H1 (cell line): ENCODE measurements at regions not wholly inside any gene's neighbourhood (a gene's known extent, or its start where the extent isn't known, plus 50 kb on each side); places are given as distances from the start of the nearest gene placed in this dataset.

Source experiments
- CTCF ChIA-PET: fragments of 300-600 bp; sonication (Branson Sonifier 250); formaldehyde crosslinking; loops from one replicate; lab custom pipeline; 2021; ENCODE audit not compliant: partially characterized antibody; lab: Charles Lee
- POLR2A ChIA-PET: fragments of 300-600 bp; sonication (Branson Sonifier 250); formaldehyde crosslinking; loops from one replicate; lab custom pipeline; 2021; ENCODE audit warnings: inconsistent platforms; ENCODE audit not compliant: partially characterized antibody; lab: Charles Lee
- DNase-seq, 2 experiments: peaks; one replicate each; pipeline versions ENCODE4 v3.0.0 to v3.0.0-alpha.2; 2010 to 2022; ENCODE audit warnings: low spot score in 2 of 2, low read depth in 1 of 2, mixed read lengths in 1 of 2
- FAIRE-seq: peaks from 2 replicates; lab custom pipeline; 2011; peaks lifted over from hg19 to GRCh38; lab: Jason Lieb, UNC
- H2AFZ ChIP-seq: 2 replicates; pipeline ENCODE4 v1.8.1; 2012; ENCODE audit warnings: low read length, inconsistent platforms
- H2AK5ac ChIP-seq: 2 replicates; pipeline ENCODE4 v1.6.1; 2013; ENCODE audit warnings: low read depth, low read length
- H2BK120ac ChIP-seq: replicated peaks from 2 replicates; pipeline ENCODE3; 2013; ENCODE audit warnings: low read depth, low read length, inconsistent platforms
- H2BK12ac ChIP-seq: 2 replicates; pipeline ENCODE4 v1.6.1; 2013; ENCODE audit warnings: low read depth, low read length
- H2BK15ac ChIP-seq: 2 replicates; pipeline ENCODE4 v1.6.1; 2013; ENCODE audit warnings: low read length
- H2BK20ac ChIP-seq: 2 replicates; pipeline ENCODE4 v1.6.1; 2013; ENCODE audit warnings: low read length
- H2BK5ac ChIP-seq: 2 replicates; pipeline ENCODE4 v1.6.1; 2013; ENCODE audit warnings: low read depth, low read length
- H3K14ac ChIP-seq: 2 replicates; pipeline ENCODE4 v1.6.1; 2013; ENCODE audit warnings: inconsistent platforms; ENCODE audit not compliant: insufficient read length
- H3K18ac ChIP-seq: 2 replicates; pipeline ENCODE4 v1.6.1; 2013; ENCODE audit warnings: low read length; ENCODE audit errors: extremely low read depth
- H3K23ac ChIP-seq: 2 replicates; pipeline ENCODE4 v1.6.1; 2013; ENCODE audit warnings: inconsistent platforms; ENCODE audit not compliant: insufficient read length
- H3K23me2 ChIP-seq: 2 replicates; pipeline ENCODE4 v1.6.1; 2013; ENCODE audit warnings: low read depth, low read length
- H3K27ac ChIP-seq: 2 replicates; pipeline ENCODE4 v1.6.1; 2011; ENCODE audit warnings: low read depth, low read length, inconsistent platforms
- H3K27me3 ChIP-seq, 4 experiments: replicated peaks in 1 of 4; 1 replicate in 1 of 4; 2 replicates in 3 of 4; pipeline versions ENCODE4 v1.6.1 to v1.8.1; 2011 to 2013; ENCODE audit warnings: low read length in 3 of 4, mild to moderate bottlenecking in 3 of 4, inconsistent platforms in 2 of 4, mixed read lengths in 2 of 4, moderate library complexity in 1 of 4; ENCODE audit not compliant: control insufficient read depth in 3 of 4, insufficient read depth in 3 of 4; ENCODE audit errors: extremely low read depth in 1 of 4
- H3K36me3 ChIP-seq, 4 experiments: 2 replicates each; pipeline versions ENCODE4 v1.6.1 to v1.8.1; 2011 to 2013; ENCODE audit warnings: mild to moderate bottlenecking in 4 of 4, low read length in 3 of 4, moderate library complexity in 2 of 4, control low read depth in 1 of 4, inconsistent platforms in 1 of 4; ENCODE audit not compliant: insufficient read depth in 4 of 4, control insufficient read depth in 2 of 4
- H3K4ac ChIP-seq: replicated peaks from 2 replicates; pipeline ENCODE3; 2013; ENCODE audit warnings: low read length, low read depth, mixed read lengths, inconsistent platforms; ENCODE audit not compliant: insufficient read length
- H3K4me1 ChIP-seq, 4 experiments: replicated peaks in 1 of 4; 1 replicate in 1 of 4; 2 replicates in 3 of 4; pipeline versions ENCODE4 v1.6.1 to v1.8.1; 2011 to 2013; ENCODE audit warnings: low read length in 3 of 4, inconsistent platforms in 2 of 4, mixed read lengths in 1 of 4; ENCODE audit not compliant: insufficient read depth in 4 of 4, control insufficient read depth in 3 of 4
- H3K4me2 ChIP-seq, 2 experiments: 2 replicates each; pipeline versions ENCODE4 v1.6.1 to v1.8.1; 2011 to 2013; ENCODE audit warnings: low read depth in 2 of 2, low read length in 2 of 2, control low read depth in 1 of 2, inconsistent platforms in 1 of 2, mild to moderate bottlenecking in 1 of 2; ENCODE audit not compliant: insufficient read depth in 1 of 2
- H3K4me3 ChIP-seq, 4 experiments: fragments of 200-600, 300-600 bp in 1 of 4; sonication (generic), shearing (Covaris generic), sonication (Bioruptor Twin) in 1 of 4; 2 replicates each; pipeline versions ENCODE4 v1.5.1 to v1.8.1; 2011 to 2016; ENCODE audit warnings: low read length in 4 of 4, low read depth in 3 of 4, control low read depth in 2 of 4, inconsistent platforms in 2 of 4, mild to moderate bottlenecking in 2 of 4, mixed read lengths in 1 of 4, moderate library complexity in 1 of 4; ENCODE audit not compliant: insufficient read depth in 2 of 4; ENCODE audit errors: extremely low read depth in 1 of 4
- H3K56ac ChIP-seq: replicated peaks from 2 replicates; pipeline ENCODE3; 2013; ENCODE audit warnings: low read depth, mild to moderate bottlenecking, mixed read lengths, low read length, inconsistent platforms; ENCODE audit not compliant: insufficient read length
- H3K79me1 ChIP-seq: 2 replicates; pipeline ENCODE4 v1.6.1; 2013; ENCODE audit warnings: low read depth, low read length, control low read depth
- H3K79me2 ChIP-seq, 2 experiments: 2 replicates each; pipeline versions ENCODE4 v1.6.1 to v1.8.1; 2012 to 2013; ENCODE audit warnings: low read length in 2 of 2, mild to moderate bottlenecking in 2 of 2, inconsistent platforms in 1 of 2; ENCODE audit not compliant: insufficient read depth in 2 of 2, control insufficient read depth in 1 of 2
- H3K9ac ChIP-seq, 4 experiments: replicated peaks in 1 of 4; 1 replicate in 1 of 4; 2 replicates in 3 of 4; pipeline versions ENCODE4 v1.6.1 to v1.8.1; 2011 to 2013; ENCODE audit warnings: low read depth in 3 of 4, low read length in 3 of 4, control low read depth in 2 of 4, mild to moderate bottlenecking in 2 of 4, moderate library complexity in 2 of 4, inconsistent platforms in 1 of 4; ENCODE audit errors: extremely low read depth in 1 of 4
- H3K9me3 ChIP-seq, 2 experiments: 2 replicates each; pipeline versions ENCODE4 v1.6.1 to v1.8.1; 2012 to 2013; ENCODE audit warnings: mild to moderate bottlenecking in 2 of 2, moderate library complexity in 2 of 2, control low read depth in 1 of 2, inconsistent platforms in 1 of 2, low read depth in 1 of 2, low read length in 1 of 2, mixed read lengths in 1 of 2; ENCODE audit not compliant: insufficient read depth in 2 of 2
- H4K20me1 ChIP-seq, 2 experiments: replicated peaks in 1 of 2; 2 replicates each; pipeline versions ENCODE3 to v1.8.1; 2011 to 2013; ENCODE audit warnings: inconsistent platforms in 2 of 2, low read length in 2 of 2, mild to moderate bottlenecking in 1 of 2; ENCODE audit not compliant: insufficient read depth in 2 of 2, control insufficient read depth in 1 of 2
- H4K5ac ChIP-seq: 2 replicates; pipeline ENCODE4 v1.6.1; 2013; ENCODE audit warnings: low read length, low read depth, mixed read lengths, inconsistent platforms; ENCODE audit not compliant: insufficient read length
- H4K8ac ChIP-seq: 2 replicates; pipeline ENCODE4 v1.8.0; 2013; ENCODE audit warnings: mild to moderate bottlenecking, moderate library complexity, low read length, inconsistent platforms; ENCODE audit not compliant: insufficient read depth; ENCODE audit errors: extremely low read depth
- H4K91ac ChIP-seq: replicated peaks from 2 replicates; pipeline ENCODE3; 2013; ENCODE audit warnings: low read length, mixed read lengths, inconsistent platforms; ENCODE audit not compliant: insufficient read length
- ATF3 ChIP-seq: IDR thresholded peaks from 2 replicates; pipeline ENCODE4 v1.6.1; 2011; ENCODE audit warnings: low read depth, mild to moderate bottlenecking, low read length; ENCODE audit not compliant: insufficient read depth
- CBX5 ChIP-seq: fragments of 300-800, 300-1000 bp; sonication (generic); IDR thresholded peaks from 2 replicates; pipeline ENCODE4 v1.7.1; 2016; ENCODE audit warnings: antibody characterized with exemption, low read length, low read depth
- CEBPB ChIP-seq: IDR thresholded peaks from 2 replicates; pipeline ENCODE4 v1.6.1; 2012; ENCODE audit warnings: low read depth, low read length
- CHD2 ChIP-seq: IDR thresholded peaks from 2 replicates; pipeline ENCODE4 v1.6.1; 2012; ENCODE audit warnings: low read length, improper control_type of control experiment
- CTBP2 ChIP-seq: IDR thresholded peaks from 2 replicates; pipeline ENCODE4 v1.7.0; 2011; ENCODE audit warnings: borderline replicate concordance, mild to moderate bottlenecking, moderate library complexity, mixed read lengths, low read length; ENCODE audit not compliant: insufficient read depth, insufficient read length
- EZH2 ChIP-seq: fragments of 200-600 bp; sonication (generic); IDR thresholded peaks from 2 replicates; pipeline ENCODE4 v1.7.1; 2012; ENCODE audit warnings: low read depth, mild to moderate bottlenecking, moderate library complexity, low read length, inconsistent platforms; ENCODE audit not compliant: severe bottlenecking
- FOSL1 ChIP-seq: IDR thresholded peaks from 2 replicates; pipeline ENCODE4 v1.6.1; 2011; ENCODE audit warnings: mild to moderate bottlenecking, low read depth, low read length, moderate library complexity; ENCODE audit not compliant: insufficient read depth
- JUN ChIP-seq: IDR thresholded peaks from 2 replicates; pipeline ENCODE4 v1.6.1; 2011; ENCODE audit warnings: low read depth, mild to moderate bottlenecking, improper control_type of control experiment, low read length
- KDM1A ChIP-seq: fragments of 200-600, 300-600 bp; sonication (generic); IDR thresholded peaks from 2 replicates; pipeline ENCODE4 v1.7.1; 2016; ENCODE audit warnings: mild to moderate bottlenecking, low read length, borderline replicate concordance
- NRF1 ChIP-seq: IDR thresholded peaks from 2 replicates; pipeline ENCODE4 v1.6.1; 2011; ENCODE audit warnings: mild to moderate bottlenecking, low read depth, low read length, improper control_type of control experiment
- RNF2 ChIP-seq: fragments of 200-900, 300-1000 bp; sonication (generic); IDR thresholded peaks from 2 replicates; pipeline ENCODE4 v1.7.1; 2016; ENCODE audit warnings: borderline replicate concordance, low read depth, mild to moderate bottlenecking, antibody characterized with exemption, low read length; ENCODE audit not compliant: poor library complexity, severe bottlenecking; ENCODE audit errors: missing control alignments
- SAP30 ChIP-seq: fragments of 300-600 bp; sonication (generic); IDR thresholded peaks from 2 replicates; pipeline ENCODE4 v1.7.1; 2012; ENCODE audit warnings: low read length, moderate library complexity, mild to moderate bottlenecking, inconsistent platforms; ENCODE audit not compliant: insufficient read depth, insufficient replicate concordance
- SIRT6 ChIP-seq: IDR thresholded peaks from one replicate; pipeline ENCODE4 v1.7.1; 2012; ENCODE audit warnings: low read length, inconsistent platforms
- SP4 ChIP-seq: IDR thresholded peaks from 2 replicates; pipeline ENCODE4 v1.6.1; 2012; ENCODE audit warnings: low read length, inconsistent platforms
- TBP ChIP-seq: IDR thresholded peaks from 2 replicates; pipeline ENCODE4 v1.6.1; 2011; ENCODE audit warnings: low read depth, low read length, improper control_type of control experiment
- WGBS, 2 experiments: shearing (Covaris generic) in 1 of 2; methylation state at CpG; one replicate each; pipeline versions ENCODE4 v1.1.6 to v1.1.7; 2013 to 2015; ENCODE audit warnings: low lambda C conversion rate in 2 of 2, mixed read lengths in 2 of 2, inconsistent platforms in 1 of 2, low coverage in 1 of 2, missing lambda C conversion rate in 1 of 2; ENCODE audit not compliant: insufficient replicate concordance in 2 of 2, insufficient coverage in 1 of 2, insufficient read length in 1 of 2; ENCODE audit errors: extremely low coverage in 1 of 2, missing lambda C conversion rate in 1 of 2; 5-methylcytosine and 5-hydroxymethylcytosine counted together

- Histone ChIP-seq H4K5ac (no peak overlapping the region), H3K9me3 (peaks cover 0 to 10% of the 10 kb centered on the region in 2 experiments; a peak in 1 of 4 replicates), H4K91ac (no peak overlapping the region), H2AK5ac (no peak overlapping the region), H3K23me2 (no peaks in the 10 kb centered on the region), H2BK120ac (no peak overlapping the region), H2BK12ac (no peak overlapping the region), H3K4me3 (no peak overlapping the region), H3K4me1 (no peaks in the 10 kb centered on the region), H3K36me3 (no peaks in the 10 kb centered on the region), H3K79me1 (no peaks in the 10 kb centered on the region), H2BK20ac (no peak overlapping the region), H3K79me2 (no peaks in the 10 kb centered on the region), H3K23ac (no peak overlapping the region), H3K27ac (no peak overlapping the region), H2BK5ac (no peak overlapping the region), H2BK15ac (no peak overlapping the region), H3K27me3 (no peaks in the 10 kb centered on the region), H3K9ac (no peak overlapping the region), H4K8ac (no peak overlapping the region), H3K4me2 (no peak overlapping the region), H3K4ac (no peak overlapping the region), H3K56ac (no peak overlapping the region), H3K14ac (no peak overlapping the region), H4K20me1 (no peaks in the 10 kb centered on the region), H3K18ac (no peak overlapping the region), H2AFZ (no peak overlapping the region)
- no peak for DNase-seq
- WGBS, 2 experiments = 89% methylated on average over 3 of the region's 3 CpGs; no CpG with 5 or more reads in 1 of the 2 experiments
- no peak for FAIRE-seq
- ChIA-PET CTCF (no interaction called here), POLR2A (no interaction called here)
- TF ChIP-seq TBP (no peak), NRF1 (no peak), EZH2 (no peak), JUN (no peak), CBX5 (no peak), CEBPB (no peak), SIRT6 (no peak), CTBP2 (no peak), FOSL1 (no peak), SAP30 (no peak), ATF3 (no peak), KDM1A (no peak), SP4 (no peak), RNF2 (no peak), CHD2 (no peak)
Measured at GRCh38 chr2:129462349-129462748, 517.1 kb upstream of the RAB6C start.
